ENCODE measurements at regions not wholly inside any gene's neighbourhood (a gene's known extent, or its start where the extent isn't known, plus 50 kb on each side); places are given as distances from the start of the nearest gene placed in this dataset.

GRCh38 chr10:128981251-128981650 lies 485.8 kb upstream of the MGMT start:
- TF ChIP-seq POLR2A (IDR thresholded peaks at IDR 0.05; ENCODE audit: low read depth, low read length): no peak
- TF ChIP-seq CTCF (IDR thresholded peaks at IDR 0.05; ENCODE audit: extremely low read depth in 1 of 2, insufficient read depth in 1 of 2, low read depth in 1 of 2, low read length in 2 of 2): no peak
- no peak for TF ChIP-seq GATA2 (IDR thresholded peaks at IDR 0.05; ENCODE audit: insufficient read depth, insufficient read length, low read depth, low read length)
